Panc1 (cell line): ENCODE measurements at regions not wholly inside any gene's neighbourhood (a gene's known extent, or its start where the extent isn't known, plus 50 kb on each side); places are given as distances from the start of the nearest gene placed in this dataset.
"Not testable (repeated sequence)": the region's sequence is repeated elsewhere in the genome, so short reads cannot be mapped to it uniquely, and the experiment has no call there.

Experiments
- ATAC-seq: fragments of 200-7000 bp; cut with Tn5 transposase; 2 replicates; pipeline ENCODE4 v1.9.1; 2020; ENCODE audit warnings: mild to moderate bottlenecking, moderate library complexity
- BruUV-seq: library from RNA; stranded (reverse); fragments of 400-500 nt; replicated peaks from 2 replicates; lab custom pipeline; 2021; lab: Mats Ljungman, UMichigan
- CTCF ChIA-PET: fragments of 300-600 bp; sonication (Branson Sonifier 250); formaldehyde crosslinking; loops from one replicate; lab custom pipeline; 2022; ENCODE audit warnings: antibody characterized with exemption; lab: Charles Lee
- POLR2A ChIA-PET: fragments of 300-600 bp; sonication (Branson Sonifier 250); formaldehyde crosslinking; loops from one replicate; lab custom pipeline; 2022; ENCODE audit warnings: antibody characterized with exemption; lab: Charles Lee
- DNase-seq: peaks from one replicate; pipeline ENCODE4 v3.0.0-alpha.2; 2010; ENCODE audit warnings: low read depth, low spot score
- H3K27ac ChIP-seq: 2 replicates; pipeline ENCODE4 v1.5.1; 2011; ENCODE audit warnings: mild to moderate bottlenecking, low read length, inconsistent platforms
- H3K27me3 ChIP-seq: fragments of 200-500 bp; sonication (Bioruptor generic); 2 replicates; pipeline ENCODE4 v1.6.0; 2014; ENCODE audit warnings: low read length, inconsistent platforms; ENCODE audit not compliant: control insufficient read depth, insufficient read depth
- H3K36me3 ChIP-seq: fragments of 200-500 bp; sonication (Bioruptor generic); 2 replicates; pipeline ENCODE4 v1.5.1; 2014; ENCODE audit warnings: inconsistent platforms, mild to moderate bottlenecking, low read length, moderate library complexity; ENCODE audit not compliant: control insufficient read depth, insufficient read depth
- H3K4me1 ChIP-seq: 2 replicates; pipeline ENCODE4 v1.5.1; 2011; ENCODE audit warnings: inconsistent platforms, mild to moderate bottlenecking, low read length, moderate library complexity; ENCODE audit not compliant: control insufficient read depth, insufficient read depth
- H3K4me3 ChIP-seq, 2 experiments: 2 replicates each; pipeline ENCODE4 v1.5.1; 2011 to 2012; ENCODE audit warnings: low read depth in 2 of 2, low read length in 2 of 2, mild to moderate bottlenecking in 2 of 2, inconsistent platforms in 1 of 2, moderate library complexity in 1 of 2
- H3K9me3 ChIP-seq: fragments of 200-500 bp; sonication (Bioruptor generic); 2 replicates; pipeline ENCODE4 v1.5.1; 2014; ENCODE audit warnings: low read depth, mild to moderate bottlenecking, inconsistent platforms, low read length, moderate library complexity; ENCODE audit not compliant: control insufficient read depth, insufficient read depth
- SIN3A ChIP-seq: IDR thresholded peaks from 2 replicates; pipeline ENCODE4 v1.6.1; 2012; ENCODE audit warnings: low read depth, mild to moderate bottlenecking, low read length, moderate library complexity, borderline replicate concordance; ENCODE audit not compliant: insufficient read depth
- TCF7L2 ChIP-seq: IDR thresholded peaks from 2 replicates; pipeline ENCODE4 v1.6.1; 2011; ENCODE audit warnings: mild to moderate bottlenecking, low read depth, low read length, inconsistent platforms
- in situ Hi-C: cut with HindIII; loops from 2 replicates; pipeline ENCODE4 v1.10.0; 2016; ENCODE audit warnings: low sequenced_read_pairs, low pct_unique_long_range_greater_than_20kb
- intact Hi-C: fragments of 100-400 bp; cut with micrococcal nuclease; formaldehyde crosslinking; loops from one replicate; pipeline ENCODE4 v1.10.0; 2022; ENCODE audit not compliant: unreplicated experiment
- TF ChIP-seq, protein P1 (sequence below): fragments of 450-650 bp; IDR thresholded peaks from 2 replicates; pipeline ENCODE4 v1.5.1; 2017; ENCODE audit warnings: mild to moderate bottlenecking
- TF ChIP-seq, protein P2 (sequence below), 2 experiments: IDR thresholded peaks; 2 replicates each; pipeline ENCODE4 v1.6.1; 2011 to 2012; ENCODE audit warnings: low read depth in 2 of 2, control low read depth in 1 of 2, low read length in 1 of 2, mild to moderate bottlenecking in 1 of 2, moderate library complexity in 1 of 2; ENCODE audit not compliant: insufficient read depth in 1 of 2

DNA sequence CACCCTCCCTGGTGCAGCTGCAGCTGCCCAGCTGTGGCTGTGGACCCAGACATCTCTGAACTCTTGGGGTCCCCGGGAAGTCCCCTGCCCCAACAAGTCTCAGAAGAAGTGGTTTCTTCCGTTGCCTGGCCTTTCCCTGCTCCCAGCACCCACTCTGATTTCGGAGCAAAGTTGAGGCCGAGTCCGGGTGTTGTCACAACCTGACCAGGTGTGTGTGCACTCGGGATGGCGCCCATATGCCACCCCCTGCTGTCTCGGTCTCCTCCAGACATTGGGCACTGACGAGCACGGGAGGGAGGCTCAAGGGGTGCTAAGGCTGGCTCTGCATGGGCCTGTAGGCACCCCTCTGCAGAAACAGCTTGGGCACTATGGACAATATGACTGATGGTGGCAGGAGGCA, 1055.3 kb downstream of the REEP3 start:
- CTCF ChIA-PET: no interaction called here
- intact Hi-C loops: no loop called here
- BruUV-seq: no TSS peak

DNA sequence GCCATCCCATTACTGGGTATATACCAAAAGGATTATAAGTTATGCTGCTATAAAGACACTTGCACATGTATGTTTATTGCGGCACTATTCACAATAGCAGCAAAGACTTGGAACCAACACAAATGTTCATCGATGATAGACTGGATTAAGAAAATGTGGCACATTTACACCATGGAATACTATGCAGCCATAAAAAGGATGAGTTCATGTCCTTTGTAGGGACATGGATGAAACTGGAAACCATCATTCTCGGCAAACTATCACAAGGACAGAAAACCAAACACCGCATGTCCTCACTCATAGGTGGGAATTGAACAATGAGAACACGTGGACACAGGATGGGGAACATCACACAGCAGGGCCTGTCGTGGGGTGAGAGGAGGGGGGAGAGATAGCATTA, 1057.6 kb downstream of the REEP3 start:
- H3K4me3 ChIP-seq, H3K27ac ChIP-seq, intact Hi-C loops, POLR2A ChIA-PET, CTCF ChIA-PET, H3K36me3 ChIP-seq, H3K4me1 ChIP-seq, in situ Hi-C loops, H3K9me3 ChIP-seq, H3K27me3 ChIP-seq, BruUV-seq, DNase-seq, ATAC-seq: not testable (repeated sequence)

More for the DNA sequence above, 1055.3 kb downstream of the REEP3 start:
- no peak overlapping the region for H3K27ac ChIP-seq
- no peaks in the 10 kb centered on the region for H3K36me3 ChIP-seq
- H3K27me3 ChIP-seq: no peaks in the 10 kb centered on the region
- DNase-seq: no peak
- no peaks in the 10 kb centered on the region for H3K9me3 ChIP-seq
- in situ Hi-C loops: no loop called here
- POLR2A ChIA-PET: no interaction called here
- no peak for TF ChIP-seq SIN3A
- TF ChIP-seq, protein P1, sequence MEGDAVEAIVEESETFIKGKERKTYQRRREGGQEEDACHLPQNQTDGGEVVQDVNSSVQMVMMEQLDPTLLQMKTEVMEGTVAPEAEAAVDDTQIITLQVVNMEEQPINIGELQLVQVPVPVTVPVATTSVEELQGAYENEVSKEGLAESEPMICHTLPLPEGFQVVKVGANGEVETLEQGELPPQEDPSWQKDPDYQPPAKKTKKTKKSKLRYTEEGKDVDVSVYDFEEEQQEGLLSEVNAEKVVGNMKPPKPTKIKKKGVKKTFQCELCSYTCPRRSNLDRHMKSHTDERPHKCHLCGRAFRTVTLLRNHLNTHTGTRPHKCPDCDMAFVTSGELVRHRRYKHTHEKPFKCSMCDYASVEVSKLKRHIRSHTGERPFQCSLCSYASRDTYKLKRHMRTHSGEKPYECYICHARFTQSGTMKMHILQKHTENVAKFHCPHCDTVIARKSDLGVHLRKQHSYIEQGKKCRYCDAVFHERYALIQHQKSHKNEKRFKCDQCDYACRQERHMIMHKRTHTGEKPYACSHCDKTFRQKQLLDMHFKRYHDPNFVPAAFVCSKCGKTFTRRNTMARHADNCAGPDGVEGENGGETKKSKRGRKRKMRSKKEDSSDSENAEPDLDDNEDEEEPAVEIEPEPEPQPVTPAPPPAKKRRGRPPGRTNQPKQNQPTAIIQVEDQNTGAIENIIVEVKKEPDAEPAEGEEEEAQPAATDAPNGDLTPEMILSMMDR: no peak
- no peaks in the 10 kb centered on the region for H3K4me1 ChIP-seq
- no peak for ATAC-seq
- no peak overlapping the region for H3K4me3 ChIP-seq

DNA sequence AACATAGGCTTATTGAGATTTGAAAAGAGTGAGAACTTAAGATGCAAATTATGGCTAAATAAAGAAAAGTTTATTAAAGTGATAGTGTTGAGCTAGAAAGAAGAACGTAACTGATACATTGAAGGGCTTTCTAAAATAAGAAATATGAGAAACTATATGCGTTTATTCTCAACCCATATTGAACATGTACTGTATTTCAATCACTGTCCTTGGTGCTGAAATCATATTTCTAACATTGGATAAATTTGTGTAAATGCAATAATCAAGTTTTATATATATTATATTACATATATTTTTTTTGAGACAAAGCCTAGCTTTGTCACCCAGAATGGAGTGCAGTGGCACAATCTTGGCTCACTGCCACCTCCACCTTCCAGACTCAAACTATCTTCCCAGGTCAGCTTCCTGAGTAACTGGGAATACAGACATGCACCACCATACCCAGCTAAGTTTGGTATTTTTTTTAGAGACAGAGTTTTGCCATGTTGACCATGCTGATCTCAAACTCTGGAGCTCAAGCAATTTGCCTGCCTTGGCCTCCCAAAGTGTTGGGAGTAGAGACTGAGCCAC, 1065.8 kb downstream of the REEP3 start:
- ChIA-PET POLR2A (no interaction called here), CTCF (no interaction called here)
- Histone ChIP-seq H3K36me3 (no peaks in the 10 kb centered on the region), H3K27ac (no peak overlapping the region), H3K4me3 (no peak overlapping the region), H3K27me3 (no peaks in the 10 kb centered on the region), H3K4me1 (no peaks in the 10 kb centered on the region; the same call in 1 of the 2 replicates), H3K9me3 (no peaks in the 10 kb centered on the region; the same call in 1 of the 2 replicates)
- DNase-seq (no peak), ATAC-seq (no peak)
- BruUV-seq: no TSS peak
- TF ChIP-seq TCF7L2 (no peak), SIN3A (no peak)
- TF ChIP-seq, protein P2, sequence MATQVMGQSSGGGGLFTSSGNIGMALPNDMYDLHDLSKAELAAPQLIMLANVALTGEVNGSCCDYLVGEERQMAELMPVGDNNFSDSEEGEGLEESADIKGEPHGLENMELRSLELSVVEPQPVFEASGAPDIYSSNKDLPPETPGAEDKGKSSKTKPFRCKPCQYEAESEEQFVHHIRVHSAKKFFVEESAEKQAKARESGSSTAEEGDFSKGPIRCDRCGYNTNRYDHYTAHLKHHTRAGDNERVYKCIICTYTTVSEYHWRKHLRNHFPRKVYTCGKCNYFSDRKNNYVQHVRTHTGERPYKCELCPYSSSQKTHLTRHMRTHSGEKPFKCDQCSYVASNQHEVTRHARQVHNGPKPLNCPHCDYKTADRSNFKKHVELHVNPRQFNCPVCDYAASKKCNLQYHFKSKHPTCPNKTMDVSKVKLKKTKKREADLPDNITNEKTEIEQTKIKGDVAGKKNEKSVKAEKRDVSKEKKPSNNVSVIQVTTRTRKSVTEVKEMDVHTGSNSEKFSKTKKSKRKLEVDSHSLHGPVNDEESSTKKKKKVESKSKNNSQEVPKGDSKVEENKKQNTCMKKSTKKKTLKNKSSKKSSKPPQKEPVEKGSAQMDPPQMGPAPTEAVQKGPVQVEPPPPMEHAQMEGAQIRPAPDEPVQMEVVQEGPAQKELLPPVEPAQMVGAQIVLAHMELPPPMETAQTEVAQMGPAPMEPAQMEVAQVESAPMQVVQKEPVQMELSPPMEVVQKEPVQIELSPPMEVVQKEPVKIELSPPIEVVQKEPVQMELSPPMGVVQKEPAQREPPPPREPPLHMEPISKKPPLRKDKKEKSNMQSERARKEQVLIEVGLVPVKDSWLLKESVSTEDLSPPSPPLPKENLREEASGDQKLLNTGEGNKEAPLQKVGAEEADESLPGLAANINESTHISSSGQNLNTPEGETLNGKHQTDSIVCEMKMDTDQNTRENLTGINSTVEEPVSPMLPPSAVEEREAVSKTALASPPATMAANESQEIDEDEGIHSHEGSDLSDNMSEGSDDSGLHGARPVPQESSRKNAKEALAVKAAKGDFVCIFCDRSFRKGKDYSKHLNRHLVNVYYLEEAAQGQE (IDR thresholded peaks at IDR 0.05; ENCODE audit: insufficient read depth in 1 of 2, low read depth in 2 of 2, low read length in 1 of 2): peak in 1 of 2 experiments; percentile 81; a peak in 2 of 4 replicates
- TF ChIP-seq, protein P1: no peak
- in situ Hi-C loops: no loop called here
- intact Hi-C loops: no loop called here
